ELF-1 (cell line): ENCODE measurements at regions not wholly inside any gene's neighbourhood (a gene's known extent, or its start where the extent isn't known, plus 50 kb on each side); places are given as distances from the start of the nearest gene placed in this dataset.
"Not testable (repeated sequence)": the region's sequence is repeated elsewhere in the genome, so short reads cannot be mapped to it uniquely, and the experiment has no call there.

Experiments used
- DNase-seq: peaks from one replicate; pipeline ENCODE4 v3.0.0-alpha.2; 2016; ENCODE audit warnings: low read depth, low spot score

DNA sequence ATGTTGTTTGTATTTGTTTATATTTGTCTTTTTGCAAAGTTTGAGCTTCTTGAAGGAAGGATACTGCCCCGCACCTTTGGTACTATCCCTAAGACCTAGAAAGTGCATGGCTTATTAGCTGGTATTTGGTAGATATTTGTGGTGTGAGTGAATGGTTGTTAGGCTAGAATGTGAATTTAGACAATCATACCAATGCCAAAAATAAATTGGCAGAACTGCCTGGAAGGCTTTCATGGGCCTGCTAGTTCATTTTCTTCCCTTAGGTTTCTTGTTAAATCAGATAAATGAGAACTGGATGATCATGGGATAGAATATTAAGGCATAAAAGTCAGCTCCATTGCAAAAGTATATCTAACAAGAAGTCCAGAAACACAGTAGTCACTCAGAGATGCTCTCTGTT is 147.5 kb upstream of the TSLP start:
- no peak for DNase-seq

DNA sequence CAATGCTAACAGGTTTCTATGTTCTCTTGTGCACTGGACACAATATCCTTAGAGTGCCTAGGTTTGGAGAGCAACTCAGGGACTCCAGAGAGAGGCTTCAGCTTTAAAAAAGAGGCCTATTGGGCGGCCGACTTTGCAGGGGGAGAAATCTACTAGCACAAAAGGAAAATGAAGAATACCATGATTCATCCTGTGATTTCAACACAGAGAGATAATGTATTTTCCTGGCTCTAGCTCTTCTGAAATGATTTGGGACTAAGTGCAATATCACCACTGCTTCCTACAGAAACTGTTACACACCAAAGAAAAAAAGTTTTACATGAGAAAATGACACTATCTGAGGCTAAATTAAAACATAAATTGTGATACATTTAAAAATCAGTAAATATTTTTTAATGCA is 146.1 kb upstream of the TSLP start:
- DNase-seq, result no peak

GRCh38 chr5:110925916-110926315 is 145.6 kb upstream of the TSLP start:
- no peak for DNase-seq

GRCh38 chr5:110932755-110933488 is 138.6 kb upstream of the TSLP start:
- no peak for DNase-seq

GRCh38 chr5:110940136-110940535 is 131.4 kb upstream of the TSLP start:
- DNase-seq, result no peak

DNA sequence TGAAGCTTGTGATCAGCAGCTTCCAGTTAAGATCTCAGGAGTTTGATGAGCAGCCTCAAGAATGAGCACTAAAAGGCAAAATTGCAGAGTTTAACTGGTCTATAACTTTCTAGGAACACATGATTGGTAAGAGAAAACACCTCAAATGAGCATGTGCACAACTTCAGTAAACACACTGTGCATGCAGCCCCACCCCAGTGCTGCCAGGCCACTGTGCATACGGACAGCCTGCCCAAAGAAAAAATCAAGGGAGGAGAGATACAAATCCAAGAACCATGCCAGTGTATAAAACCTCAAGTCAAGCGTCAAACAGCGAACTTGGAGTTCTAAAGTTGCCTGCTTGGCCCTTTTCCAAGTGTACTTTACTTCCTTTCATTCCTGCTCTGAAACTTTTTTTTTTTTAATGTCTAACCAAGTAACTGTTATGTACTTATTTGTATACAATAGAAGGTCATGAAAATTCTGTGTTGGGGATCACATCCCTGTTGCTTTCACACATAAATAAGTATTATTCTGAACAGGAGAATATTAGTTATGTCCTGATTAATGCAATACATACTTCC is 125.6 kb upstream of the TSLP start:
- DNase-seq, result no peak

DNA sequence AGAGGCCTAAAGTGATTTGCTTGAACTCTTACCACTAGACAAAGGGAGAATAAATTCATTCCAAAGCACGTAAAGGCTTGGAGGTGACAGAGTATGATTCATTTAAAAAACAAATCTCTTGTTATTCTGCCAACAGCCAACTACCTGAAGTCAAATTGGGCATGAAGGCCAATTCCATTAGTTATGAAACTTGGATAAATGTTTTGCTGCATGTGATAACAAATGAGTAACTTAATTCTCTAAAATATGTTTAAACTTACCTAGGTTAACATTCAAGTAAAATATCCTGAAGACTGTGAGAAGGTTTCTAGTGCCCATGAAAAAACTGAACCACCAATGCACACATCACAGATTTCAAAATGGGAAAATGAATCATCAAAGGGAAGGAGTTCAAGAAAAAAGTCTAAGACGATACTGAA is 120.1 kb upstream of the TSLP start:
- DNase-seq, result no peak

DNA sequence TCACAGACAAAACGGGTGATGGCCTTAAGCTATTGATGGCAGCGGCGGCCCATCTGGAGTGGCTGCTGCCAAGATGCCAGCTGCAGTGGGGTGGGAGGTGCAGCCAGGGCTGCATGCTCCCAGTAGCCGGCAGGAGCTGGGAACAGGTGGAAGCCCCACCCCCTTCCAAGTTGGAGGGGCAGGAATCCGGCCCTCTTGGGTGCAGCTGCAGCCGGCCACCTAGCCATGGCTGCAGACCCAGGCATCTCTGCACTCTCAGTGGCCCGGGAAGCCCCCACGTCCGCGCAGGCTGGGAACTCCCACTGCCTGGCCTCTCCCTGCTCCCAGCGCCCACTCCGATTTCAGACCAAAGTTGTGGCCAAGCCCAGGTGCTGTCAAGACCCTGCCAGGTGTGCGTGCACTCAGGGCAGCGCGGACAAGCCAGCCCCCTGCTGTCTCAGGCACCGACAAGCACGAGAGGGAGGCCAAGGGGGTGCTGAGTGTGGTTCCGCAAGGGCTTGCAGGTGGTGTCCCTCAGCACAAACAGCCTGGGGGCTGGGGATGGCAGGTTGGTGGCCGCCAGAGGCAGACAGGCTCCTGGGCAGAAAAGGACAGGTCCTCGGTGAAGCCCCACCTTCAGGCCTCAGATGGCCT is 115.1 kb upstream of the TSLP start:
- DNase-seq, result peak; percentile 14

DNA sequence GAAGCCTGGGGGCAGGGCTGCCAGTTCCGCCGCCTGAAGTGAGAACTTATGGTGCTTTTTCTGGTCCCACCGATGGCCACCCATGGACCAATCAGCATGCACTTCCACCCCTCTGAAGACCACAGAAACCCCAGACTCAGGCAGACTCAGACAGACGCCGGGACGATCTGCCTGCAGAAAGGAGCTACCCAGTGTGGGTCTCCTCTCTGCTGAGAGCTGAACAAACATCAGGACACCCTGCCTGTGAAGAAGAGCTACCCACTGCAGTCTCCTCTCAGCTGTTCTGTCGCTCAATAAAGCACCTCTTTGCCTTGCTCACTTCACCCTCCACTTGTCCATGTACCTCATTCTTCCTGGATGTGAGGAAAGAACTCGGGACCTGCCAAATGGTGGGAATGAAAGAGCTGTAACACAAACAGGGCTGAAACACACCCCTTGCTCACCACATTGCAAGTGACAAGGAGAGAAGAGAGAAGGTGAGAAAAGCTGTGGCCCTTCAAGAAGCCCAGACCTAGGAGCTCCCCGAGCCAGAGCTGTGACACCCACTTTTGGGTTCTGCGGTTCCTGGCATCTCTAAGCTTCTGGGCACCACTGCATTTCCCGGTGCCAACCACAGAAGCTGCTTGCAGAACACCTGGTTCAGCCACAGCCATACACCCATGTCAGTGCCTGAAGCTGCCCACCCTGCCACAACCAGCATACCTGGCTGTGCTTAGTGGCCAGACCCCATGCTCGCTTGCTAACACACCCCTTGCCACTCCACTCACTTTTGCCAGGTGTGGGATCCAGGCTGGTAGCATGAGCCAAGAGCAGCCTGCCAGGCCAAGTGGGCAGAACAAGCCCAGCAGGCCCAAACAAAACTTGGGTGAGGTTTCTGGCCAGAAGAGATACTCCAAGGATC is 114.3 kb upstream of the TSLP start:
- DNase-seq, result no peak

GRCh38 chr5:110957934-110958333 is 113.6 kb upstream of the TSLP start:
- DNase-seq, result no peak

GRCh38 chr5:110963495-110963894 is 108.0 kb upstream of the TSLP start:
- DNase-seq, result no peak

DNA sequence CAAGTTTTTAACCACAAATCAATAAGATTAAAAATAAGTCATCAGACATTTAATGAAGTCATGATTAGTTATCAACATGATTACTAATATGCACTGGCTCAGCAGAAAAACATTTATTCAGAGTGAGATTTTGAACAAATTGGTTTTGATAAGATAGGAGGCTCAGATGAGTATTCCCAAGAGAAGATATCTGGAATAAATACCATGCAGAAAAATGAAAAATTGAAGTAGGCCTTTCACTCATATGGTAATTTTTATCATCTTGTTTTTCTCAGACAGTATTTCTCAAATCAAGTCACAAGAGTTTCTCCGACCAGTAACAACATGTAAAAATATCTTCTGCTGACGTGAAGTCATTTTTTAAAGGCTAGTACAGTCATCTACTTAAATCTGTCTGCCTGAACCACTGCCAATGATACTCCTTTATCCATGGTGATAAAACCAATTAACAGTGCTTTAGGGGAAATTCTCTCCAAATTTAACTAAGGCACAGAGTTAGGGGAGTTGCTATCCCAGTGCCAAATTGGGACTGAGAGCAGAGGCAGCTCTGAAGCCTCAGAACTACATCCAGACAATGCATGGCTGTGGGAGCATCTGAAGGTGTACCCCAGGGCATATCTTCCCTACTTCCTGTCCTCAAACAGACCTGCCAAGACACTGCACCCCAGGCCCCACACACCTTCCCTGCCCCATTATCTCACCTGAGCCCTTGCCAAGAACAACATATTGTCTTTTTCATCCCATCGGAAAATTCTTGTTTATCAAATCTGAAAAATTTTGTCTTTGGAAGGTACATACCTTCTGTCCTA is 105.5 kb upstream of the TSLP start:
- DNase-seq, result no peak

DNA sequence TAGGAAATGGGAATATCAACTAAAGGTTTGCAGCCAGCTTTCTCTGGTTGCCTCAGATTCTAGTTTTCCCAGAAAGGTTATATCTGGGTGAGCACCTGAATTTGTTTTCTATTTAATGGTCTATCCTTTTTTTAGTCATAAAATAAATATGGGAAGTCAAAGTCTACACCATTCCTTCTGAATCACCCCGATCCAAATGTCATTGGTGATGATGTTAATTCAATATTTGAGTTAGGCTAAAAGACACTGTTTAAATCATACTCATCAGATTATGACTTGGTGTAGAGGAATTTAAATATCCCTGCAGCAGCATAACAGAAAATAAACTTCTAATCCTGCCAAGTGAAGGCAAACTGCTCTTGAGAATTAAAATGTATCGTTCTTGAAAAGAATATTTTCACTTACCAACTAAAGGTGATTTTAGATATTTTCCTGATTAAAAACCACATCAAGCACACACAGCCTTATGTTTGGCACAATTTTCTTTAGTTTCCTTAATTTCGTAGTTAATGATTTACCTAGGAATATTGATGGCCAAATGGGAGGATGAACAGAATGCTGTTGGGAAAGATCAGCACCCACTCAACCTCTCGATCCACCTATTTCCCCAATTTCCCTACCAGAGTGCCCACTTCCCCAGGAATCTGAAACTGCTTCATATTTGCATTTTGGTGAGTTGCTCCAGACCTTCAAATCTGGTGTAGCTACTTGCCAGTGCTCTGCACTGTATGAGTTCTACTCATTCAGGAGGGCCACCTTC is 103.1 kb upstream of the TSLP start:
- no peak for DNase-seq

DNA sequence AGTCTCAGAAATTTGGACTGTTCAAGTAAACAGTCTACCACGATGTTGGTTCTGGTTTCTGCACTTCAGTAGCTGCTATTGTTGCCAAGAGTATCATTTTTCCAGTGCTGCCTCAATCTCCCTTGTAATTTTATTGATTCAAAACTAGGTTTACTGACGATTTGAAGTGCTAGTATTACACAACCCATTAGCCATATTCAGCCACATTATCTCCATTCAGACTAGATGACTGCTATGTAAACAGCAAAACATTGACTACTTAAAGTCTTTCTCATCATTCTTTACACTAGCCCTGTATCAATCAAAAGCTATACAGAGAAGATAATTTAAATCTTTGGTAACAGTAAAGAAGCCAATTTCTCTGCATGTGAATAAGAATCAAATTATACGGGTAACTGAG is 102.0 kb upstream of the TSLP start:
- no peak for DNase-seq

DNA sequence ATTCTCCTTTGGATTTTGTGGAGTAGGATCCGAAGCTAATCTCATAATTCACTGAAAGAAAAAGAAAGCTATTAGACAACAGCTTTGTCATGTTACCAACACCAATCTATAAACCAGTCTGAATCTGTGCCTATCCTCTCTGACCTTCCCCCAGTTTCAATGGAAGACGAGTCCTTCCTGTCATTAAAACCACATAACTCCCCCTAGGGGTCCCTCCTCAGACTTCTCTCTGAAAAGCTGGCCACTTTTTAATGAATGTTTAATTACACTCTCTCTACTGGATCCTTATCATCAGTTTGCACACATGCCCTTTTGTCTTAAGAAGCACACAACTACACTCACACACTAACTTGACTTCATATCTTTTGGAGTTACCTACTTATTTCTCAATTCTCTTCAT is 98.0 kb upstream of the TSLP start:
- DNase-seq, result no peak

GRCh38 chr5:110977915-110978314 is 93.6 kb upstream of the TSLP start:
- DNase-seq, result no peak

DNA sequence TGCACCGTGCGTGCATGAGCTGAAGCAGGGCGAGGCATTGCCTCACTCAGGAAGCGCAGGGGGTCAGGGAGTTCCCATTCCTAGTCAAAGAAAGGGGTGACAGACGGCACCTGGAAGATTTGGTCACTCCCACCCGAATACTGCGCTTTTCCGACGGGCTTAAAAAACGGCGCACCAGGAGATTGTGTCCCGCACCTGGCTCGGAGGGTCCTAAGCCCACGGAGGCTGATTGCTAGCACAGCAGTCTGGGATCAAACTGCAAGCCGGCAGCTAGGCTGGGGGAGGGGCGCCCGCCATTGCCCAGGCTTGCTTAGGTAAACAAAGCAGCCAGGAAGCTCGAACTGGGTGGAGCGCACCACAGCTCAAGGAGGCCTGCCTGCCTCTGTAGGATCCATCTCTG is 85.6 kb upstream of the TSLP start:
- peak; percentile 46 for DNase-seq

DNA sequence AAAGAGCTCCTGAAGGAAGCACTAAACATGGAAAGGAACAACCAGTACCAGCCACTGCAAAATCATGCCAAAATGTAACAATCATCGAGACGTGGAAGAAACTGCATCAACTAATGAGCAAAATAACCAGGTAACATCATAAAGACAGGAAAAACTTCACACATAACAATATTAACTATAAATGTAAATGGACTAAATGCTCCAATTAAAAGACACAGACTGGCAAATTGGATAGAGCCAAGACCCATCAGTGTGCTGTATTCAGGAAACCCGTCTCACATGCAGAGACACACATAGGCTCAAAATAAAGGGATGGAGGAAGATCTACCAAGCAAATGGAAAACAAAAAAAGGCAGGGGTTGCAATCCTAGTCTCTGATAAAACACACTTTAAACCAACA is 83.9 kb upstream of the TSLP start:
- DNase-seq, result not testable (repeated sequence)

GRCh38 chr5:110996742-110997141 is 74.8 kb upstream of the TSLP start:
- DNase-seq, result no peak

DNA sequence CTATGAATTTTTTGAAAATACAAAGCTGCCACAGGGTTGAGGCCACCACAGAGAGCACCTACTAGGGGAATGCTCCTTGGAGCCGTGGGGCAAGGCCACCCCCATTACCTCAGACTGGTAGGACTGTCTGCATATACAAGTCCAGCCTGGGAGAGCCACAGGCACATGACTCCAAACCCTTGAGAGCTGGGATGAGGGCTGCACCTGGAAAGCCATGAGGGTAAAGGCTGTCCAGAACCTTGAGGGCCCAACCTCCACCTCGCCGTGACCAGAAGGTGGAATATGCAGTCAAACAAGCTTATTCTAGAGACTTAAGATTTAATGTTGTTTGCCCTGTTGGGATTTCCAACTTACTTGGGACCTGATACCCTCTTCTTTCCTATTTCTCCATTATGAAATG is 69.5 kb upstream of the TSLP start:
- no peak for DNase-seq

- DNase-seq, result no peak
Measured at GRCh38 chr5:111003623-111004022, 67.9 kb upstream of the TSLP start.
